Fibroblast of lung (primary cell): ENCODE measurements at regions not wholly inside any gene's neighbourhood (a gene's known extent, or its start where the extent isn't known, plus 50 kb on each side); places are given as distances from the start of the nearest gene placed in this dataset.

Source experiments
- DNase-seq, 2 donors: peaks; one replicate each; pipeline versions ENCODE4 v3.0.0 to v3.0.0-alpha.2; 2010; ENCODE audit warnings: low read depth in 2 of 2
- H2AFZ ChIP-seq: 2 replicates; pipeline ENCODE4 v1.5.1; 2012; ENCODE audit warnings: low read length, control low read depth, inconsistent platforms
- H3K27ac ChIP-seq: 2 replicates; pipeline ENCODE4 v1.5.1; 2011; ENCODE audit warnings: low read length, control low read depth; ENCODE audit not compliant: insufficient read depth
- H3K27me3 ChIP-seq: 2 replicates; pipeline ENCODE4 v1.5.1; 2011; ENCODE audit warnings: mild to moderate bottlenecking, low read length; ENCODE audit not compliant: control insufficient read depth, insufficient read depth
- H3K36me3 ChIP-seq: 2 replicates; pipeline ENCODE4 v1.5.1; 2011; ENCODE audit warnings: low read length; ENCODE audit not compliant: control insufficient read depth, insufficient read depth
- H3K4me1 ChIP-seq: 2 replicates; pipeline ENCODE4 v1.5.1; 2011; ENCODE audit warnings: low read length; ENCODE audit not compliant: control insufficient read depth, insufficient read depth; ENCODE audit errors: extremely low read depth
- H3K4me2 ChIP-seq: 2 replicates; pipeline ENCODE4 v1.5.1; 2011; ENCODE audit warnings: low read length, control low read depth; ENCODE audit not compliant: insufficient read depth; ENCODE audit errors: extremely low read depth
- H3K4me3 ChIP-seq, 4 experiments: fragments of 200-600 bp in 1 of 4; sonication (generic) in 1 of 4; replicated peaks in 1 of 4; 2 replicates each; pipeline ENCODE4 v1.5.1; 2011 to 2016; ENCODE audit warnings: low read length in 4 of 4, low read depth in 3 of 4, mild to moderate bottlenecking in 3 of 4, control low read depth in 2 of 4, inconsistent platforms in 1 of 4, mixed read lengths in 1 of 4; ENCODE audit not compliant: insufficient read depth in 1 of 4; ENCODE audit errors: control extremely low read depth in 1 of 4
- H3K79me2 ChIP-seq: 2 replicates; pipeline ENCODE4 v1.5.1; 2012; ENCODE audit warnings: mild to moderate bottlenecking, low read length, inconsistent platforms; ENCODE audit not compliant: control insufficient read depth, insufficient read depth
- H3K9ac ChIP-seq: 2 replicates; pipeline ENCODE4 v1.5.1; 2011; ENCODE audit warnings: mild to moderate bottlenecking, low read length, control low read depth; ENCODE audit not compliant: insufficient read depth
- H3K9me3 ChIP-seq: 2 replicates; pipeline ENCODE4 v1.5.1; 2012; ENCODE audit warnings: low read depth, low read length; ENCODE audit not compliant: control insufficient read depth, insufficient read depth
- H4K20me1 ChIP-seq: 2 replicates; pipeline ENCODE4 v1.5.1; 2011; ENCODE audit warnings: low read length; ENCODE audit not compliant: control insufficient read depth, insufficient read depth; ENCODE audit errors: extremely low read depth
- EZH2 ChIP-seq: IDR thresholded peaks from 2 replicates; pipeline ENCODE4 v1.5.1; 2012; ENCODE audit warnings: low read length, control low read depth, mild to moderate bottlenecking; ENCODE audit errors: missing control alignments
- TF ChIP-seq, protein P1 (sequence below), 2 donors: IDR thresholded peaks in 1 of 2; conservative IDR thresholded peaks in 1 of 2; 1 replicate in 1 of 2; 2 replicates in 1 of 2; pipeline ENCODE4 v1.5.1; 2011 to 2012; ENCODE audit warnings: low read length in 2 of 2, control low read depth in 1 of 2, inconsistent platforms in 1 of 2, low read depth in 1 of 2, mild to moderate bottlenecking in 1 of 2

DNA sequence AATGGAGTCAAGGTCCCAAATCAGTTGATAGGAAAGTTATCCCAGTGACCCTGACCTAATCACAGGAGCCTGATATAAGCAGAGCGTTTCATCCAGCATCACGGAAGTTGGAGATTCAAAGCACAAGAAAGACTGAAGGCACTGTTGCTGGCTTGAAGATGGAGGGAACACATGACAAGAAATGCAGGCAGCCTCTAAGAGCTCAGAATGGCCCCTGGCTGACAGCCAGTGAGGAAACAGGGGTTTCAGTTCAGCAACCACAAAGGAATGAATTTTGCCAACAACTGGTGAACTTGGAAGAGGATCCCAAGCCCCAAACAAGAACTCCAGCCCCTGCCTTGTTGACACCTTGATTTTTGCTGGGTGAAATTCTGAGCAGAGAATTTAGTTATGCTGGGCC, 778.5 kb downstream of the MAFB start:
- TF ChIP-seq, protein P1, sequence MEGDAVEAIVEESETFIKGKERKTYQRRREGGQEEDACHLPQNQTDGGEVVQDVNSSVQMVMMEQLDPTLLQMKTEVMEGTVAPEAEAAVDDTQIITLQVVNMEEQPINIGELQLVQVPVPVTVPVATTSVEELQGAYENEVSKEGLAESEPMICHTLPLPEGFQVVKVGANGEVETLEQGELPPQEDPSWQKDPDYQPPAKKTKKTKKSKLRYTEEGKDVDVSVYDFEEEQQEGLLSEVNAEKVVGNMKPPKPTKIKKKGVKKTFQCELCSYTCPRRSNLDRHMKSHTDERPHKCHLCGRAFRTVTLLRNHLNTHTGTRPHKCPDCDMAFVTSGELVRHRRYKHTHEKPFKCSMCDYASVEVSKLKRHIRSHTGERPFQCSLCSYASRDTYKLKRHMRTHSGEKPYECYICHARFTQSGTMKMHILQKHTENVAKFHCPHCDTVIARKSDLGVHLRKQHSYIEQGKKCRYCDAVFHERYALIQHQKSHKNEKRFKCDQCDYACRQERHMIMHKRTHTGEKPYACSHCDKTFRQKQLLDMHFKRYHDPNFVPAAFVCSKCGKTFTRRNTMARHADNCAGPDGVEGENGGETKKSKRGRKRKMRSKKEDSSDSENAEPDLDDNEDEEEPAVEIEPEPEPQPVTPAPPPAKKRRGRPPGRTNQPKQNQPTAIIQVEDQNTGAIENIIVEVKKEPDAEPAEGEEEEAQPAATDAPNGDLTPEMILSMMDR (conservative IDR thresholded peaks at IDR 0.05 in 1 of 2, IDR thresholded peaks at IDR 0.05 in 1 of 2; ENCODE audit: low read depth in 1 of 2, low read length in 2 of 2): no peak
- TF ChIP-seq EZH2: no peak
- Histone ChIP-seq H3K4me2 (no peak overlapping the region), H3K27ac (no peak overlapping the region), H3K27me3 (no peaks in the 10 kb centered on the region), H2AFZ (no peak overlapping the region), H3K4me3 (no peak overlapping the region), H3K9me3 (no peaks in the 10 kb centered on the region), H3K79me2 (no peaks in the 10 kb centered on the region), H3K36me3 (no peaks in the 10 kb centered on the region), H3K4me1 (no peaks in the 10 kb centered on the region), H4K20me1 (no peaks in the 10 kb centered on the region), H3K9ac (no peak overlapping the region)
- DNase-seq: no peak

DNA sequence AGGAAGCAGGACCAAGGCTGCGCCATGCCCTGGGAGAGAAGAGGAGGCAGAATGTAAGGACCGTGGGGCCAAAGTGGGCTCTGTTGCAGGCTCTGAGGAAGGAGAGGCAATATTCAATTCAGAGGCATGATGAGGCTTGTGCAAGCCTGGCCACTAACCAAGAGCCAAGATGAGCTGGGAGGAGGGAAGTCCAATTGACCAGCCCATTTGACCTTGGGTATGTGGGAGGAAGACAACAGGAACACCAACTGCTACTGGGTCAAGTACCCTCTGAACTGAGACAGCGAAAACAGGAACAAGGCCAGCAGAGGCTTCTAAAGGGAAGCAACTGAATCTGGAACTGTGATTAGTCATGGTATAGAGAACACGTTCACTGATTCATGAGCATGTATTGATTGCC, 779.6 kb downstream of the MAFB start:
- Histone ChIP-seq H3K4me1 (no peaks in the 10 kb centered on the region), H3K27ac (no peak overlapping the region), H3K4me2 (no peak overlapping the region), H3K4me3 (no peak overlapping the region), H3K36me3 (no peaks in the 10 kb centered on the region), H3K9me3 (no peaks in the 10 kb centered on the region), H4K20me1 (no peaks in the 10 kb centered on the region), H3K27me3 (no peaks in the 10 kb centered on the region), H2AFZ (no peak overlapping the region), H3K9ac (no peak overlapping the region), H3K79me2 (no peaks in the 10 kb centered on the region)
- TF ChIP-seq, protein P1 (conservative IDR thresholded peaks at IDR 0.05 in 1 of 2, IDR thresholded peaks at IDR 0.05 in 1 of 2; ENCODE audit: low read depth in 1 of 2, low read length in 2 of 2): no peak
- no peak for TF ChIP-seq EZH2
- no peak for DNase-seq

GRCh38 chr20:39904476-39905112, 784.4 kb downstream of the MAFB start:
- DNase-seq: no peak

More at GRCh38 chr20:39904476-39905112, 784.4 kb downstream of the MAFB start:
- H3K9me3 ChIP-seq: no peaks in the 10 kb centered on the region
- no peaks in the 10 kb centered on the region for H3K36me3 ChIP-seq
- H3K4me1 ChIP-seq: no peaks in the 10 kb centered on the region
- H3K4me3 ChIP-seq: no peak overlapping the region
- no peak overlapping the region for H2AFZ ChIP-seq
- H4K20me1 ChIP-seq: no peaks in the 10 kb centered on the region
- TF ChIP-seq, protein P1 (conservative IDR thresholded peaks at IDR 0.05 in 1 of 2, IDR thresholded peaks at IDR 0.05 in 1 of 2; ENCODE audit: low read depth in 1 of 2, low read length in 2 of 2): no peak
- TF ChIP-seq EZH2: no peak
- no peak overlapping the region for H3K27ac ChIP-seq
- no peak overlapping the region for H3K4me2 ChIP-seq
- H3K9ac ChIP-seq: no peak overlapping the region
- no peaks in the 10 kb centered on the region for H3K79me2 ChIP-seq
- no peaks in the 10 kb centered on the region for H3K27me3 ChIP-seq
